HCT116 (cell line): ENCODE measurements at regions not wholly inside any gene's neighbourhood (a gene's known extent, or its start where the extent isn't known, plus 50 kb on each side); places are given as distances from the start of the nearest gene placed in this dataset.
A peak's percentile ranks its signal among the peaks of the same experiment; 100 is the strongest.

Experiments used
- ATAC-seq: fragments of 200-7000 bp; cut with Tn5 transposase; 2 replicates; pipeline ENCODE4 v1.9.1; 2020; ENCODE audit warnings: mild to moderate bottlenecking, moderate library complexity
- BruUV-seq: library from RNA; stranded (reverse); fragments of 400-500 nt; replicated peaks from 2 replicates; lab custom pipeline; 2021; lab: Mats Ljungman, UMichigan
- CTCF ChIA-PET: fragments of 300-600 bp; sonication (Branson Sonifier 250); formaldehyde crosslinking; loops from one replicate; lab custom pipeline; 2021; ENCODE audit warnings: antibody characterized with exemption; lab: Charles Lee
- POLR2A ChIA-PET: fragments of 300-600, 350-600 bp; sonication (Branson Sonifier 250); formaldehyde crosslinking; loops from one replicate; lab custom pipeline; 2021; ENCODE audit warnings: antibody characterized with exemption; lab: Charles Lee
- RAD21 ChIA-PET, 2 experiments: fragments of 300-600 bp; sonication (Branson Sonifier 250); formaldehyde crosslinking; loops; one replicate each; lab custom pipeline; 2023; ENCODE audit warnings: low total read pairs in 2 of 2; ENCODE audit not compliant: uncharacterized antibody in 2 of 2, unreplicated experiment in 2 of 2, low non-redundant PET in 1 of 2; lab: Charles Lee
- DNase-seq: peaks from one replicate; pipeline ENCODE4 v3.0.0-alpha.2; 2010; ENCODE audit warnings: low read depth, low spot score
- H2AFZ ChIP-seq: fragments of 200-600 bp; shearing (Covaris generic), sonication (generic); 2 replicates; pipeline ENCODE4 v1.6.1; 2017; ENCODE audit warnings: low read depth, mixed run types, mixed read lengths, antibody characterized with exemption, low read length; ENCODE audit not compliant: poor library complexity, severe bottlenecking
- H3K27ac ChIP-seq: 2 replicates; pipeline ENCODE4 v1.5.1; 2012; ENCODE audit warnings: low read depth, low read length
- H3K27me3 ChIP-seq: fragments of 200-600 bp; sonication (generic); 2 replicates; pipeline ENCODE4 v1.6.1; 2016; ENCODE audit warnings: mixed run types, low read length, mixed read lengths; ENCODE audit not compliant: insufficient read depth
- H3K36me3 ChIP-seq, 2 experiments: fragments of 200-500 bp in 1 of 2; fragments of 200-600 bp in 1 of 2; sonication (Bioruptor generic) in 1 of 2; sonication (generic) in 1 of 2; 2 replicates each; pipeline versions ENCODE4 v1.5.1 to v1.6.1; 2014 to 2016; ENCODE audit warnings: low read length in 2 of 2, inconsistent platforms in 1 of 2, mixed read lengths in 1 of 2, mixed run types in 1 of 2; ENCODE audit not compliant: insufficient read depth in 2 of 2, control insufficient read depth in 1 of 2
- H3K4me1 ChIP-seq, 2 experiments: fragments of 200-600 bp in 1 of 2; sonication (generic) in 1 of 2; 2 replicates each; pipeline versions ENCODE4 v1.5.1 to v1.6.1; 2012 to 2017; ENCODE audit warnings: low read length in 2 of 2, inconsistent platforms in 1 of 2, mild to moderate bottlenecking in 1 of 2, mixed read lengths in 1 of 2, mixed run types in 1 of 2, moderate library complexity in 1 of 2; ENCODE audit not compliant: insufficient read depth in 2 of 2, control insufficient read depth in 1 of 2
- H3K4me2 ChIP-seq: fragments of 200-600 bp; sonication (generic); 2 replicates; pipeline ENCODE4 v1.6.1; 2017; ENCODE audit warnings: mixed run types, low read length, mixed read lengths
- H3K4me3 ChIP-seq, 2 experiments: fragments of 200-600 bp in 1 of 2; sonication (generic) in 1 of 2; replicated peaks in 1 of 2; 2 replicates each; pipeline ENCODE4 v1.5.1; 2011 to 2016; ENCODE audit warnings: low read length in 2 of 2, control low read depth in 1 of 2, low read depth in 1 of 2, mild to moderate bottlenecking in 1 of 2, mixed read lengths in 1 of 2, mixed run types in 1 of 2
- H3K79me2 ChIP-seq: fragments of 200-600 bp; sonication (generic); 2 replicates; pipeline ENCODE4 v1.6.1; 2017; ENCODE audit warnings: mild to moderate bottlenecking, mixed run types, low read length, moderate library complexity, mixed read lengths; ENCODE audit not compliant: insufficient read depth
- H3K9ac ChIP-seq: fragments of 200-600 bp; sonication (generic); 2 replicates; pipeline ENCODE4 v1.6.1; 2016; ENCODE audit warnings: low read length, mixed read lengths
- H3K9me2 ChIP-seq: fragments of 200-600 bp; sonication (generic), shearing (Covaris generic); 2 replicates; pipeline ENCODE4 v1.6.1; 2017; ENCODE audit warnings: mixed run types, mild to moderate bottlenecking, moderate library complexity; ENCODE audit not compliant: insufficient read depth
- H3K9me3 ChIP-seq, 2 experiments: fragments of 200-500 bp in 1 of 2; fragments of 200-600 bp in 1 of 2; sonication (Bioruptor generic) in 1 of 2; sonication (generic) in 1 of 2; 2 replicates each; pipeline ENCODE4 v1.6.1; 2014 to 2017; ENCODE audit warnings: low read length in 2 of 2, mixed read lengths in 2 of 2, inconsistent platforms in 1 of 2, low read depth in 1 of 2, mild to moderate bottlenecking in 1 of 2, mixed run types in 1 of 2, moderate library complexity in 1 of 2; ENCODE audit not compliant: control insufficient read depth in 1 of 2, insufficient read depth in 1 of 2
- H4K20me1 ChIP-seq: fragments of 200-600 bp; sonication (generic), shearing (Covaris generic); 2 replicates; pipeline ENCODE4 v1.6.1; 2017; ENCODE audit warnings: mixed run types, mild to moderate bottlenecking, moderate library complexity; ENCODE audit not compliant: insufficient read depth
- CBX3 ChIP-seq: IDR thresholded peaks from 2 replicates; pipeline ENCODE4 v1.6.1; 2012; ENCODE audit warnings: low read depth
- EGR1 ChIP-seq: IDR thresholded peaks from 2 replicates; pipeline ENCODE4 v1.6.1; 2012; ENCODE audit warnings: low read depth
- EZH2phosphoT487 ChIP-seq: fragments of 200-600 bp; IDR thresholded peaks from 2 replicates; pipeline ENCODE4 v1.6.1; 2018; ENCODE audit warnings: antibody characterized with exemption, borderline replicate concordance
- FOSL1 ChIP-seq: IDR thresholded peaks from 2 replicates; pipeline ENCODE4 v1.6.1; 2012; ENCODE audit warnings: low read depth
- JUND ChIP-seq: IDR thresholded peaks from 2 replicates; pipeline ENCODE4 v1.6.1; 2012
- POLR2A ChIP-seq: IDR thresholded peaks from 2 replicates; pipeline ENCODE4 v1.7.0; 2011; ENCODE audit warnings: borderline replicate concordance; ENCODE audit not compliant: insufficient read depth, insufficient read length; ENCODE audit errors: extremely low read depth
- intact Hi-C: fragments of 100-400 bp; cut with micrococcal nuclease; formaldehyde crosslinking; loops from 2 replicates; pipeline ENCODE4 v1.10.0; 2022

DNA sequence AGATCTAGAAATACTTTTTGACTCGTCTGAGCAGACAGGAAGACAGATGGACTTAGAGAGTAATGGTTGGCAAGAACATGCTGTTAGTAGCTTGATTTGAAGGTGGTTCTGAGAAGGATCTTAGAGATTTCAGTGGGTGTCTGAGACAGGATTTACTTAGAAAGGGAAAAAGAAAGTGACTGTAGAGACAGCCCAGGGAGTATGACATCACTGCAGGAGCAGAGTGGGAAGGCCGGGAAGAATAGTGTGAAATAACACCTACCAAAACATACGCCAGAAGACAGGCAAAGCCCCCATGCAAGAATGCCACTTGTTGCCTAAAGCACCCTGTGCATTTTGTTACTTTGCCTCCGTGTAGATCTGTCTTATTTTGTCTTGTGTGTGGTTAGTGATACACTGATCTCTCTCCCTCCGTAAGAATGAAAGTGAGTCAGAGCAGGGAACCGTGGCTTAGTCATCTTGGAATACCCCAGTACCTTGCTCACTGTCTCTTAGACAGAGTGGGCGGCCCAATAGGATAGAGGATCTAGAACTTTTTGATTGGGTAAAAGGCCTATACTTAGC is 161.3 kb upstream of the IFNG-AS1 start:
- Histone ChIP-seq H3K79me2 (no peaks in the 10 kb centered on the region), H3K36me3 (no peaks in the 10 kb centered on the region), H4K20me1 (no peaks in the 10 kb centered on the region), H3K9me3 (no peaks in the 10 kb centered on the region), H3K27me3 (no peaks in the 10 kb centered on the region), H3K9me2 (no peaks in the 10 kb centered on the region), H3K9ac (peak overlapping the region; percentile 14; the same call in 1 of the 2 replicates), H3K4me2 (peak overlapping the region; percentile 62), H3K4me1 (peaks cover 0 to 16% of the 10 kb centered on the region in 2 experiments; a peak in 3 of 4 replicates), H3K27ac (no peak overlapping the region), H3K4me3 (peak overlapping the region; percentile 27 to 46), H2AFZ (peak overlapping the region; percentile 43)
- TF ChIP-seq JUND = peak; percentile 59; the same call in 1 of the 2 replicates
- TF ChIP-seq EZH2phosphoT487 = no peak
- TF ChIP-seq FOSL1 = peak; percentile 79
- TF ChIP-seq CBX3 = 0 out of 2 replicates have a peak, but pooled peaks have one; percentile 16
- peak; percentile 59; the same call in 1 of the 2 replicates for TF ChIP-seq EGR1
- TF ChIP-seq POLR2A = no peak
- DNase-seq (peak; percentile 62), ATAC-seq (peak; percentile 97)
- CTCF ChIA-PET = no interaction called here
- intact Hi-C loops = no loop called here
- BruUV-seq = no TSS peak
- RAD21 ChIA-PET = no interaction called here
- POLR2A ChIA-PET = no interaction called here

DNA sequence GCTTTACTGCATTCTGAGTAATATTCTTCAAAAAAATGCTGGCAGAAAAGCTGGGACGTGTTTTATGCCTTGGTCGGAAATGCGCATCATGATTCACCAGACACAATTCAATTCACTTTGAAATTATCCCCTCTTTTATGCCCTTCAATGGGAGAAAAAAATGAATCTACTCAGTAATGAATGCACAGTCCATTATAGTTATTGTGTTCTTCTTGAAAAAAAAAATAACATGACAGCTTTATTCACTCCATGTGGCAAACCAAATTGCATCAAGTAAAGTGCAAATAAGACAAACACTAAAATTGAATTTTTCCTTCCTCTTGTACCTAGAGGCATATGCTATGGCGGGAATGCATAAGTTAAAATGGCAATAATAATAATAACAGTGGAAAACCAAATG is 159.4 kb upstream of the IFNG-AS1 start:
- no peak overlapping the region for H3K9ac ChIP-seq
- H3K9me2 ChIP-seq = no peaks in the 10 kb centered on the region
- H3K36me3 ChIP-seq = no peaks in the 10 kb centered on the region
- intact Hi-C loops = no loop called here
- ChIA-PET POLR2A (no interaction called here), RAD21 (no interaction called here)
- no peaks in the 10 kb centered on the region for H3K9me3 ChIP-seq
- H3K4me3 ChIP-seq = no peak overlapping the region
- DNase-seq = no peak
- H3K27ac ChIP-seq = no peak overlapping the region
- no peak overlapping the region for H3K4me2 ChIP-seq
- no peak overlapping the region for H2AFZ ChIP-seq
- H4K20me1 ChIP-seq = no peaks in the 10 kb centered on the region
- no peaks in the 10 kb centered on the region for H3K27me3 ChIP-seq
- TF ChIP-seq CBX3 (no peak), EZH2phosphoT487 (no peak)
- TF ChIP-seq, all 23 proteins: peak for 0
- H3K79me2 ChIP-seq = no peaks in the 10 kb centered on the region
- BruUV-seq = no TSS peak
- no peak for ATAC-seq
- CTCF ChIA-PET = interaction anchor here (0.9 kb wide), 1 partner anchor 113 kb away, joined by 3 read pairs; no protein-coding TSS in a partner anchor
- H3K4me1 ChIP-seq = peaks cover 0 to 16% of the 10 kb centered on the region in 2 experiments; a peak in 3 of 4 replicates
